ENCODE measurements at regions not wholly inside any gene's neighbourhood (a gene's known extent, or its start where the extent isn't known, plus 50 kb on each side); places are given as distances from the start of the nearest gene placed in this dataset.
"Not testable (repeated sequence)": the region's sequence is repeated elsewhere in the genome, so short reads cannot be mapped to it uniquely, and the experiment has no call there.

- no peaks in the 10 kb centered on the region for H3K36me3 ChIP-seq
- H3K27me3 ChIP-seq (ENCODE audit: low read depth): no peaks in the 10 kb centered on the region
- no peaks in the 10 kb centered on the region for H3K9me3 ChIP-seq
- no peak for ATAC-seq
- H3K4me1 ChIP-seq: no peaks in the 10 kb centered on the region
- intact Hi-C loops (cut with DNase I): no loop called here
- no peak overlapping the region for H3K4me3 ChIP-seq
- H3K27ac ChIP-seq: no peak overlapping the region
- no peak for DNase-seq
- no peak for TF ChIP-seq CTCF (IDR thresholded peaks at IDR 0.05)
Measured at GRCh38 chr19:20307127-20307526, 140.1 kb downstream of the ZNF486 start.

- intact Hi-C loops (cut with DNase I); H3K9me3 ChIP-seq; ATAC-seq; H3K4me3 ChIP-seq; H3K27ac ChIP-seq; H3K27me3 ChIP-seq (ENCODE audit: low read depth); H3K4me1 ChIP-seq; H3K36me3 ChIP-seq; DNase-seq: not testable (repeated sequence)
Measured at GRCh38 chr19:20296314-20296713, 129.3 kb downstream of the ZNF486 start.

- Histone ChIP-seq H3K4me3 (no peak overlapping the region), H3K4me1 (no peaks in the 10 kb centered on the region), H3K27me3 (ENCODE audit: low read depth) (no peaks in the 10 kb centered on the region), H3K36me3 (no peaks in the 10 kb centered on the region), H3K27ac (no peak overlapping the region), H3K9me3 (no peaks in the 10 kb centered on the region)
- TF ChIP-seq CTCF (IDR thresholded peaks at IDR 0.05): no peak
- intact Hi-C loops (cut with DNase I): no loop called here
- DNase-seq: no peak
- ATAC-seq: no peak
Measured at GRCh38 chr19:20294181-20294580, 127.2 kb downstream of the ZNF486 start.

DNA sequence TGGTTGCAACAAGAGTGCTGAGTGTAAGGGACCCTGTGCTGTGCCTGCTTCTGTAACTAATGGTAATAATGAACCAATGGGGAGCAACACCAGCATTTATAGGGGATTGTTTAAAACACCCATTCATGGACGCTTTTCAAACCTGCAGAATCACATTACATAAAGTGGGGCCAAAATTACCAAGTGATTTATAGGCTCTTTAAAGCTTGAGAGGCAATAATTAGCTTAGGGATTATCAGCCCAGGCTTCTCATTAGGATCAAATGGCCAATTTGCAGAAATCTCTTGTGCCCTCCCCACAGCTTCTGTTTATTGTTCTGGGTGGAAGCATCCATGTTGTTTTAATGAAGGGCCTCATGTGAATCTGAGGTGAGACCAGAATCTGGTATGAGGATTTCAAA lies 125.5 kb downstream of the ZNF486 start:
- DNase-seq; H3K36me3 ChIP-seq; H3K27ac ChIP-seq; H3K27me3 ChIP-seq (ENCODE audit: low read depth); H3K4me1 ChIP-seq; H3K4me3 ChIP-seq; intact Hi-C loops (cut with DNase I); H3K9me3 ChIP-seq; ATAC-seq: not testable (repeated sequence)

GRCh38 chr19:20289186-20289585 lies 122.2 kb downstream of the ZNF486 start:
- no peak overlapping the region for H3K27ac ChIP-seq
- intact Hi-C loops (cut with DNase I): no loop called here
- DNase-seq (no peak), ATAC-seq (no peak)
- H3K4me1 ChIP-seq: no peaks in the 10 kb centered on the region
- no peak for TF ChIP-seq CTCF (IDR thresholded peaks at IDR 0.05)
- H3K4me3 ChIP-seq: no peak overlapping the region
- H3K27me3 ChIP-seq (ENCODE audit: low read depth): no peaks in the 10 kb centered on the region
- H3K36me3 ChIP-seq: no peaks in the 10 kb centered on the region
- no peaks in the 10 kb centered on the region for H3K9me3 ChIP-seq

DNA sequence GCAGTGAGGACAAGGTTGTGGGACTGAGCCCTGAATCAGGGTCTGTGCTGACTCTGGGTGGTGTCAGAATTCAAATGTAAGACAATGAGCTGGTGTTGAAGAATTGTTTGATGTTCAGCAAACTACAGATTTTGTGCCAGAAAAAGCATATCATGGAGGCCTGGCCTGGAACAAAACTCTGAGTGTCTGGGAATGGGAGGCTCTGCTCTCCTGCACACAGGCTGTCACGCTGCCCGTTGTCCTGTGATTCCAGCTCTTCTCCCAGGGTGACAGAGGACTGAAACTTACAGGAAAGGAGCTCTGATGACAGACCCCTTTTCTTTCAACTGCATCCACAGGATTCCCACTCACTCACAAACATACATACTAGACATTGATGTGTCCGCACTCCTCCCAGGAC lies 120.1 kb downstream of the ZNF486 start:
- no peaks in the 10 kb centered on the region for H3K9me3 ChIP-seq
- H3K36me3 ChIP-seq: no peaks in the 10 kb centered on the region
- intact Hi-C loops (cut with DNase I): no loop called here
- ATAC-seq: no peak
- no peak for TF ChIP-seq CTCF (IDR thresholded peaks at IDR 0.05)
- H3K4me1 ChIP-seq: no peaks in the 10 kb centered on the region
- DNase-seq: no peak
- H3K27ac ChIP-seq: no peak overlapping the region
- no peak overlapping the region for H3K4me3 ChIP-seq
- no peaks in the 10 kb centered on the region for H3K27me3 ChIP-seq (ENCODE audit: low read depth)

DNA sequence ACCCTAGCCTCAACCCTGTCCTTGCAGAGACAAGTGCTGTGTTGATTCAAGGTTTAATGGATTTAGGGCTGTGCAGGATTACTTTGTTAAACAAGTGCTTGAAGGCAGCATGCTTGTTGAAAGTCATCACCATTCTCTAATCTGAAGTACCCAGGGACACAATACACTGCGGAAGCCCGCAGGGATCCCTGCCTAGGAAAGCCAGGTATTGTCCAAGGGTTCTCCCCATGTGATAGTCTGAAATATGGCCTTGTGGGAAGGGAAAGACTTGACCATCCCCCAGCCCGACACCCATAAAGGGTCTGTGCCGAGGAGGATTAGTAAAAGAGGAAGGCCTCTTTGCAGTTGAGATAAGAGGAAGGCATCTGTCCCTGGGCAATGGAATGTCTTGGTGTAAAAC lies 118.9 kb downstream of the ZNF486 start:
- intact Hi-C loops (cut with DNase I); H3K27me3 ChIP-seq (ENCODE audit: low read depth); H3K4me1 ChIP-seq; H3K36me3 ChIP-seq; H3K27ac ChIP-seq; H3K9me3 ChIP-seq; DNase-seq; ATAC-seq; H3K4me3 ChIP-seq: not testable (repeated sequence)
